Pancreas (tissue), 10 donors: ENCODE measurements at regions not wholly inside any gene's neighbourhood (a gene's known extent, or its start where the extent isn't known, plus 50 kb on each side); places are given as distances from the start of the nearest gene placed in this dataset.

ENCODE experiments used
- ATAC-seq, 4 donors: fragments of 200-7000 bp; cut with Tn5 transposase; one replicate each; pipeline versions ENCODE4 v1.8.0 to v1.9.1; 2020; ENCODE audit warnings: mild to moderate bottlenecking in 4 of 4, moderate library complexity in 4 of 4
- DNase-seq, 6 donors: peaks; one replicate each; pipeline ENCODE4 v3.0.0-alpha.2; 2020
- FAIRE-seq: peaks from 2 replicates; lab custom pipeline; 2012; peaks lifted over from hg19 to GRCh38; lab: Jason Lieb, UNC
- H3K27ac ChIP-seq, 4 donors: fragments of 200-600 bp; sonication (generic); 1 replicate in 3 of 4; 2 replicates in 1 of 4; pipeline versions ENCODE4 v1.5.0 to v1.8.0; 2020
- H3K27me3 ChIP-seq, 4 donors: fragments of 200-600 bp; one replicate each; pipeline ENCODE4 v1.8.0; 2021
- H3K36me3 ChIP-seq, 3 donors: fragments of 200-600 bp; sonication (generic) in 1 of 3; one replicate each; pipeline versions ENCODE4 v1.5.0 to v1.8.0; 2020 to 2021
- H3K4me1 ChIP-seq, 3 donors: fragments of 200-600 bp; one replicate each; pipeline ENCODE4 v1.8.0; 2021
- H3K4me3 ChIP-seq, 4 donors: fragments of 200-600 bp; sonication (generic) in 2 of 4; one replicate each; pipeline versions ENCODE4 v1.5.0 to v1.8.0; 2020 to 2021
- H3K9me3 ChIP-seq, 4 donors: fragments of 200-600 bp; one replicate each; pipeline ENCODE4 v1.8.0; 2021
- CTCF ChIP-seq, 4 donors: fragments of 200-600 bp; sonication (generic) in 3 of 4; IDR thresholded peaks; one replicate each; pipeline versions ENCODE4 v1.5.0 to v1.8.0; 2021; ENCODE audit warnings: antibody characterized with exemption in 4 of 4
- WGBS, 2 donors: extraction: QIAGEN DNeasy Blood & Tissue Kit; methylation state at CpG; one replicate each; pipeline ENCODE4 v1.1.7; 2013; 5-methylcytosine and 5-hydroxymethylcytosine counted together
- intact Hi-C, 3 donors: fragments of 100-400 bp; cut with DNase I; formaldehyde crosslinking; loops; one replicate each; pipeline versions ENCODE4 v1.11.1 to v1.14.2; 2022
- donor health status: healthy with polysubstance abuse.
- donor health status: DM: no; HTN: no; CAD: no; lungs with moderate emphysema.
- donor health status: DM: no; HTN: no; CAD: no.
- donor health status: control.
- donor health status: control.
- donor health status: Bipolar disorder and iron deficiency.
- donor health status: DM: yes; HTN: yes; CAD: no.
- donor health status: DM: no; HTN: no; CAD: no.
- donor health status: DM: no; HTN: no; CAD: no.
- donor health status: DM: yes; HTN: yes; CAD: no.

GRCh38 chr11:116657842-116658825 lies 114.7 kb downstream of the BUD13 start:
- H3K27ac ChIP-seq, result no peak overlapping the region
- 65 to 79% methylated on average over 11 of the region's 11 CpGs for WGBS, 2 donors
- no peaks in the 10 kb centered on the region for H3K36me3 ChIP-seq
- DNase-seq, result peak in 1 of 6 donors; percentile 1
- H3K27me3 ChIP-seq, result no peaks in the 10 kb centered on the region
- intact Hi-C loops, result no loop called here
- TF ChIP-seq CTCF (IDR thresholded peaks at IDR 0.05), result no peak
- H3K4me3 ChIP-seq, result no peak overlapping the region
- FAIRE-seq, result no peak
- no peaks in the 10 kb centered on the region for H3K4me1 ChIP-seq
- ATAC-seq, result no peak
- no peaks in the 10 kb centered on the region for H3K9me3 ChIP-seq

- H3K27me3 ChIP-seq, result no peaks in the 10 kb centered on the region
- no peak for TF ChIP-seq CTCF (IDR thresholded peaks at IDR 0.05)
- no peaks in the 10 kb centered on the region for H3K4me1 ChIP-seq
- intact Hi-C loops, result no loop called here
- 50 to 52% methylated on average over 4 of the region's 4 CpGs for WGBS, 2 donors
- no peaks in the 10 kb centered on the region for H3K36me3 ChIP-seq
- FAIRE-seq, result no peak
- no peak overlapping the region for H3K4me3 ChIP-seq
- ATAC-seq, result no peak
- H3K27ac ChIP-seq, result no peak overlapping the region
- DNase-seq, result peak in 1 of 6 donors; percentile 1
- H3K9me3 ChIP-seq, result no peaks in the 10 kb centered on the region
Observed at GRCh38 chr11:116656011-116656410, 116.8 kb downstream of the BUD13 start.

GRCh38 chr11:116654526-116654925 lies 118.3 kb downstream of the BUD13 start:
- no peak for FAIRE-seq
- intact Hi-C loops, result no loop called here
- Histone ChIP-seq H3K27me3 (no peaks in the 10 kb centered on the region), H3K27ac (no peak overlapping the region), H3K36me3 (no peaks in the 10 kb centered on the region), H3K4me3 (no peak overlapping the region), H3K9me3 (no peaks in the 10 kb centered on the region), H3K4me1 (no peaks in the 10 kb centered on the region)
- ATAC-seq, result no peak
- no peak for DNase-seq
- WGBS, 2 donors, result 93 to 94% methylated on average over 1 of the region's 1 CpG
- TF ChIP-seq CTCF (IDR thresholded peaks at IDR 0.05), result no peak

- Histone ChIP-seq H3K4me1 (no peaks in the 10 kb centered on the region), H3K27ac (no peak overlapping the region), H3K9me3 (no peaks in the 10 kb centered on the region), H3K4me3 (no peak overlapping the region), H3K36me3 (no peaks in the 10 kb centered on the region), H3K27me3 (no peaks in the 10 kb centered on the region)
- no peak for DNase-seq
- 68 to 78% methylated on average over 9 of the region's 9 CpGs for whole genome bisulfite sequencing, 2 donors
- FAIRE-seq, result no peak
- ATAC-seq, result no peak
- no peak for TF ChIP-seq CTCF (IDR thresholded peaks at IDR 0.05)
- intact Hi-C loops, result no loop called here
Observed at GRCh38 chr11:116653206-116653605, 119.6 kb downstream of the BUD13 start.

- no peak for TF ChIP-seq CTCF (IDR thresholded peaks at IDR 0.05)
- intact Hi-C loops, result no loop called here
- FAIRE-seq (no peak), DNase-seq (peak in 1 of 6 donors; percentile 7), ATAC-seq (no peak)
- H3K36me3 ChIP-seq, result no peaks in the 10 kb centered on the region
- WGBS, 2 donors, result 41 to 50% methylated on average over 6 of the region's 6 CpGs
- no peak overlapping the region for H3K27ac ChIP-seq
- H3K4me1 ChIP-seq, result no peaks in the 10 kb centered on the region
- no peaks in the 10 kb centered on the region for H3K9me3 ChIP-seq
- H3K27me3 ChIP-seq, result no peaks in the 10 kb centered on the region
- no peak overlapping the region for H3K4me3 ChIP-seq
Observed at GRCh38 chr11:116651737-116652237, 121.0 kb downstream of the BUD13 start.
